Uterus (tissue), 3 donors: ENCODE measurements at regions not wholly inside any gene's neighbourhood (a gene's known extent, or its start where the extent isn't known, plus 50 kb on each side); places are given as distances from the start of the nearest gene placed in this dataset.
"Not testable (repeated sequence)": the region's sequence is repeated elsewhere in the genome, so short reads cannot be mapped to it uniquely, and the experiment has no call there.

Source experiments
- DNase-seq, 2 donors: peaks; one replicate each; pipeline ENCODE4 v3.0.0-alpha.2; 2019 to 2020
- H3K27ac ChIP-seq, 2 donors: fragments of 200-600 bp; sonication (generic); 1 replicate in 1 of 2; 2 replicates in 1 of 2; pipeline ENCODE4 v1.5.1; 2016 to 2018
- H3K27me3 ChIP-seq, 2 donors: fragments of 200-600 bp; sonication (generic); one replicate each; pipeline ENCODE4 v1.5.1; 2018 to 2019; ENCODE audit warnings: control low read depth in 1 of 2
- H3K36me3 ChIP-seq, 2 donors: fragments of 200-600 bp; sonication (generic); one replicate each; pipeline ENCODE4 v1.5.1; 2019; ENCODE audit warnings: control low read depth in 1 of 2
- H3K4me1 ChIP-seq, 2 donors: fragments of 200-600 bp; sonication (generic); one replicate each; pipeline ENCODE4 v1.5.1; 2018 to 2019; ENCODE audit warnings: control low read depth in 1 of 2
- H3K4me3 ChIP-seq, 2 donors: fragments of 200-600 bp; sonication (generic); 1 replicate in 1 of 2; 2 replicates in 1 of 2; pipeline ENCODE4 v1.5.1; 2018 to 2019; ENCODE audit warnings: mild to moderate bottlenecking in 1 of 2
- H3K9me3 ChIP-seq, 2 donors: fragments of 200-600 bp; sonication (generic); one replicate each; pipeline ENCODE4 v1.5.1; 2019; ENCODE audit warnings: control low read depth in 1 of 2
- CTCF ChIP-seq, 4 experiments: fragments of 200-600 bp in 2 of 4; fragments of 450-650 bp in 2 of 4; sonication (generic) in 2 of 4; IDR thresholded peaks; one replicate each; pipeline ENCODE4 v1.5.1; 2016 to 2019; ENCODE audit warnings: antibody characterized with exemption in 4 of 4, mild to moderate bottlenecking in 2 of 4, moderate library complexity in 1 of 4
- POLR2A ChIP-seq, 2 donors: fragments of 450-650 bp; IDR thresholded peaks; one replicate each; pipeline ENCODE4 v1.6.1; 2016; ENCODE audit warnings: antibody characterized with exemption in 2 of 2, mild to moderate bottlenecking in 1 of 2, moderate library complexity in 1 of 2
- intact Hi-C: fragments of 100-400 bp; cut with DNase I; formaldehyde crosslinking; loops from one replicate; pipeline ENCODE4 v1.15.1; 2023; ENCODE audit warnings: low total_unique reads
- donor health status: DM: yes; HTN: yes; CAD: no.

- H3K36me3 ChIP-seq, result no peaks in the 10 kb centered on the region
- intact Hi-C loops, result no loop called here
- H3K4me1 ChIP-seq, result no peaks in the 10 kb centered on the region
- DNase-seq, result no peak
- no peak overlapping the region for H3K4me3 ChIP-seq
- H3K27ac ChIP-seq, result no peak overlapping the region
- no peaks in the 10 kb centered on the region for H3K9me3 ChIP-seq
- no peaks in the 10 kb centered on the region for H3K27me3 ChIP-seq
- no peak for TF ChIP-seq POLR2A (IDR thresholded peaks at IDR 0.05)
- no peak for TF ChIP-seq CTCF (IDR thresholded peaks at IDR 0.05)
Observed at GRCh38 chr12:124648710-124649384, 81.4 kb upstream of the NCOR2 start.

- no peaks in the 10 kb centered on the region for H3K4me1 ChIP-seq
- no peak overlapping the region for H3K27ac ChIP-seq
- H3K27me3 ChIP-seq, result no peaks in the 10 kb centered on the region
- DNase-seq, result no peak
- H3K36me3 ChIP-seq, result no peaks in the 10 kb centered on the region
- no peak for TF ChIP-seq CTCF (IDR thresholded peaks at IDR 0.05)
- no peak for TF ChIP-seq POLR2A (IDR thresholded peaks at IDR 0.05)
- H3K4me3 ChIP-seq, result no peak overlapping the region
- intact Hi-C loops, result no loop called here
- no peaks in the 10 kb centered on the region for H3K9me3 ChIP-seq
Observed at GRCh38 chr12:124647316-124647715, 79.9 kb upstream of the NCOR2 start.

- Histone ChIP-seq H3K4me1 (no peaks in the 10 kb centered on the region), H3K4me3 (no peak overlapping the region), H3K36me3 (no peaks in the 10 kb centered on the region), H3K9me3 (no peaks in the 10 kb centered on the region), H3K27ac (peak overlapping the region in 1 of 2 donors; percentile 51), H3K27me3 (no peaks in the 10 kb centered on the region)
- DNase-seq, result no peak
- TF ChIP-seq POLR2A (IDR thresholded peaks at IDR 0.05) (no peak), CTCF (IDR thresholded peaks at IDR 0.05) (no peak)
- intact Hi-C loops, result no loop called here
Observed at GRCh38 chr12:124646385-124647230, 79.2 kb upstream of the NCOR2 start.

GRCh38 chr12:124645530-124646244 lies 78.3 kb upstream of the NCOR2 start:
- intact Hi-C loops, result no loop called here
- TF ChIP-seq POLR2A (IDR thresholded peaks at IDR 0.05) (no peak), CTCF (IDR thresholded peaks at IDR 0.05) (no peak)
- Histone ChIP-seq H3K9me3 (no peaks in the 10 kb centered on the region), H3K27ac (no peak overlapping the region), H3K27me3 (no peaks in the 10 kb centered on the region), H3K4me3 (no peak overlapping the region), H3K4me1 (no peaks in the 10 kb centered on the region), H3K36me3 (no peaks in the 10 kb centered on the region)
- no peak for DNase-seq

- DNase-seq, H3K36me3 ChIP-seq, H3K9me3 ChIP-seq, intact Hi-C loops, H3K4me3 ChIP-seq, H3K27me3 ChIP-seq, H3K27ac ChIP-seq, H3K4me1 ChIP-seq: not testable (repeated sequence)
Observed at GRCh38 chr12:124643768-124644167, 76.4 kb upstream of the NCOR2 start.
